DND-41 (cell line): ENCODE measurements at regions not wholly inside any gene's neighbourhood (a gene's known extent, or its start where the extent isn't known, plus 50 kb on each side); places are given as distances from the start of the nearest gene placed in this dataset.
A peak's percentile ranks its signal among the peaks of the same experiment; 100 is the strongest.

Source experiments
- ATAC-seq: fragments of 200-7000 bp; cut with Tn5 transposase; 3 replicates; pipeline ENCODE4 v1.9.1; 2021; ENCODE audit warnings: low read depth; ENCODE audit not compliant: insufficient read depth
- DNase-seq: peaks from one replicate; pipeline ENCODE4 v3.0.0-alpha.2; 2020
- H2AFZ ChIP-seq: 2 replicates; pipeline ENCODE4 v1.6.0; 2012; ENCODE audit warnings: low read depth, low read length
- H3K27ac ChIP-seq: 2 replicates; pipeline ENCODE4 v1.5.1; 2012; ENCODE audit warnings: low read length, inconsistent platforms
- H3K27me3 ChIP-seq: fragments of 200-600 bp; sonication (generic); 2 replicates; pipeline ENCODE4 v1.6.0; 2012; ENCODE audit warnings: low read length, mild to moderate bottlenecking, inconsistent platforms; ENCODE audit not compliant: insufficient read depth, poor library complexity
- H3K36me3 ChIP-seq: 2 replicates; pipeline ENCODE4 v1.5.1; 2012; ENCODE audit warnings: low read length, inconsistent platforms; ENCODE audit not compliant: insufficient read depth
- H3K4me1 ChIP-seq: 2 replicates; pipeline ENCODE4 v1.5.1; 2012; ENCODE audit warnings: mild to moderate bottlenecking, low read length; ENCODE audit not compliant: insufficient read depth
- H3K4me2 ChIP-seq: 2 replicates; pipeline ENCODE4 v1.6.0; 2012; ENCODE audit warnings: mild to moderate bottlenecking, moderate library complexity, low read length, inconsistent platforms; ENCODE audit not compliant: insufficient read depth
- H3K4me3 ChIP-seq, 2 experiments: fragments of 200-600 bp in 1 of 2; shearing (Covaris generic) in 1 of 2; 2 replicates each; pipeline ENCODE4 v1.5.1; 2012 to 2016; ENCODE audit warnings: inconsistent platforms in 2 of 2, low read length in 2 of 2, mild to moderate bottlenecking in 2 of 2, low read depth in 1 of 2, moderate library complexity in 1 of 2
- H3K79me2 ChIP-seq: 2 replicates; pipeline ENCODE4 v1.6.0; 2012; ENCODE audit warnings: low read length, inconsistent platforms; ENCODE audit not compliant: insufficient read depth
- H3K9ac ChIP-seq: 2 replicates; pipeline ENCODE4 v1.6.0; 2012; ENCODE audit warnings: low read depth, mild to moderate bottlenecking, inconsistent platforms, low read length, moderate library complexity
- H3K9me3 ChIP-seq: 2 replicates; pipeline ENCODE4 v1.5.1; 2012; ENCODE audit warnings: low read length, moderate library complexity, mild to moderate bottlenecking, inconsistent platforms; ENCODE audit not compliant: insufficient read depth, severe bottlenecking
- H4K20me1 ChIP-seq: 2 replicates; pipeline ENCODE4 v1.6.0; 2012; ENCODE audit warnings: low read length; ENCODE audit not compliant: insufficient read depth
- CTCF ChIP-seq: IDR thresholded peaks from 2 replicates; pipeline ENCODE4 v1.5.1; 2012; ENCODE audit warnings: borderline replicate concordance, low read length, moderate library complexity, mild to moderate bottlenecking; ENCODE audit not compliant: poor library complexity, severe bottlenecking; ENCODE audit errors: extremely low read depth
- EZH2 ChIP-seq: IDR thresholded peaks from 3 replicates; pipeline ENCODE4 v1.6.1; 2012; ENCODE audit warnings: borderline replicate concordance, low read depth, mild to moderate bottlenecking, moderate library complexity, low read length, inconsistent platforms; ENCODE audit not compliant: severe bottlenecking

- peak overlapping the region; percentile 39 for H3K9ac ChIP-seq
- DNase-seq, result no peak
- peak overlapping the region; percentile 89 for H3K27ac ChIP-seq
- ATAC-seq, result no peak
- peak overlapping the region; percentile 53 for H3K4me2 ChIP-seq
- no peak for TF ChIP-seq CTCF
- no peak for TF ChIP-seq EZH2
- peak overlapping the region in 1 of 2 experiments; percentile 14; a peak in 1 of 4 replicates for H3K4me3 ChIP-seq
- no peaks in the 10 kb centered on the region for H3K27me3 ChIP-seq
- H3K36me3 ChIP-seq, result no peaks in the 10 kb centered on the region
- H4K20me1 ChIP-seq, result no peaks in the 10 kb centered on the region
- H3K9me3 ChIP-seq, result no peaks in the 10 kb centered on the region
- H2AFZ ChIP-seq, result no peak overlapping the region
- no peaks in the 10 kb centered on the region for H3K79me2 ChIP-seq
- peaks cover 83% of the 10 kb centered on the region for H3K4me1 ChIP-seq
Observed at GRCh38 chr14:105982664-105983063, 456.3 kb downstream of the TMEM121 start.

- no peaks in the 10 kb centered on the region for H3K36me3 ChIP-seq
- H2AFZ ChIP-seq, result no peak overlapping the region
- H3K4me1 ChIP-seq, result peaks cover 80% of the 10 kb centered on the region
- TF ChIP-seq EZH2, result no peak
- TF ChIP-seq CTCF, result no peak
- H3K9ac ChIP-seq, result peak overlapping the region; percentile 54
- H3K27ac ChIP-seq, result peak overlapping the region; percentile 96
- no peaks in the 10 kb centered on the region for H3K79me2 ChIP-seq
- ATAC-seq (no peak), DNase-seq (no peak)
- H3K4me2 ChIP-seq, result peak overlapping the region; percentile 55
- H3K9me3 ChIP-seq, result no peaks in the 10 kb centered on the region
- H4K20me1 ChIP-seq, result no peaks in the 10 kb centered on the region
- peak overlapping the region in 1 of 2 experiments; percentile 45; a peak in 2 of 4 replicates for H3K4me3 ChIP-seq
- H3K27me3 ChIP-seq, result no peaks in the 10 kb centered on the region
Observed at GRCh38 chr14:105986894-105987284, 460.5 kb downstream of the TMEM121 start.

- Histone ChIP-seq H3K36me3 (no peaks in the 10 kb centered on the region), H3K9ac (peak overlapping the region; percentile 54), H3K4me2 (peak overlapping the region; percentile 55), H4K20me1 (no peaks in the 10 kb centered on the region), H3K27ac (peak overlapping the region; percentile 96), H3K4me3 (no peak overlapping the region), H3K9me3 (no peaks in the 10 kb centered on the region), H3K4me1 (peaks cover 74% of the 10 kb centered on the region), H3K27me3 (no peaks in the 10 kb centered on the region), H2AFZ (0 out of 2 replicates have a peak overlapping the region, but pooled peaks have one; percentile 6), H3K79me2 (no peaks in the 10 kb centered on the region)
- TF ChIP-seq CTCF, result peak; percentile 62
- TF ChIP-seq EZH2, result no peak
- ATAC-seq (peak; percentile 71), DNase-seq (peak; percentile 63)
Observed at GRCh38 chr14:105987563-105987962, 461.2 kb downstream of the TMEM121 start.
